Bronchial epithelial cell (primary cell): ENCODE measurements at regions not wholly inside any gene's neighbourhood (a gene's known extent, or its start where the extent isn't known, plus 50 kb on each side); places are given as distances from the start of the nearest gene placed in this dataset.

ENCODE experiments used
- DNase-seq: peaks from one replicate; pipeline ENCODE4 v3.0.0-alpha.2; 2010; ENCODE audit warnings: low read depth
- FAIRE-seq: peaks from 2 replicates; lab custom pipeline; 2011; peaks lifted over from hg19 to GRCh38; lab: Jason Lieb, UNC
- H3K27me3 ChIP-seq: 2 replicates; pipeline ENCODE4 v1.5.1; 2011; ENCODE audit warnings: low read length; ENCODE audit not compliant: control insufficient read depth, insufficient read depth
- H3K36me3 ChIP-seq: 2 replicates; pipeline ENCODE4 v1.5.1; 2011; ENCODE audit warnings: low read length; ENCODE audit not compliant: control insufficient read depth, insufficient read depth
- H3K4me3 ChIP-seq: 2 replicates; pipeline ENCODE4 v1.5.1; 2011; ENCODE audit warnings: mild to moderate bottlenecking, low read depth, low read length, control low read depth
- CTCF ChIP-seq: IDR thresholded peaks from 2 replicates; pipeline ENCODE4 v1.5.1; 2011; ENCODE audit warnings: mild to moderate bottlenecking, moderate library complexity, low read length, control low read depth, inconsistent platforms; ENCODE audit not compliant: insufficient read depth, severe bottlenecking

DNA sequence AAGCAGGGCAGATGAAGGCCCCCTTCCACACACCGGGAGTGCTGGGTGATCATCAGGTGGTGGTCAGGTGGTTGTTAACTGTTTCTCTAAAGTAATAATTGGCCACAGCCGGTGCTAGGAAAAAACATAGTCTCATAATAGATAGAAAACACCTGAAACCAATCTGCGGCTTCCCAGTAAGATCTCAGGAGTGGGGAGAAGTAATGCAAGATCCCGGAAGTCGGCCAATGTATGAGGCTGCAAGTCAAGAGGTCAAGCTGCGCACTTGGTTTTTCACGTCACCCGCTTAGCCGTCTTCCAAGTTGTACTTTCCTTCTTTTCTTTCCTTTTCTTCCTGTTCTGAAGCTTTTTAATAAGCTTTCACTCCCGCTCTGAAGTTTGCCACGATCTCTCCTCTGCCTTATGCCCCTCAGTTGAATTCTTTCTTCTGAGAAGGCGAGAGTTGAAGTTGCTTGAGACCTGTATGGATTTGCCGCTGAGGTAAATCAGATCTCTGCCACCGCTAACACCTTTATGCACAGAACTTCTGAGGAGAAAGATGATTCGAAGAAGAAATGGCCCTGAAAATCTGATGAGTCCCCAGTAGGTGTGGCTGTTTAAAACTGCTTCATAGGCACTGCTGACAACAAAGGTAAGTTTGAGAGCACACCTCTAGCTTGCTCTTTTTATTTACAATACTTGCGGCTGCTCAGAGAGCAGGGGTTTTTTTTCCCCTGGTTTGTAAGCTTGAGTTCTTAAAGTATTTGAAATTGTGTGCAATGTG lies 406.6 kb downstream of the FAM170A start:
- DNase-seq (no peak), FAIRE-seq (no peak)
- Histone ChIP-seq H3K4me3 (no peak overlapping the region), H3K27me3 (no peaks in the 10 kb centered on the region), H3K36me3 (no peaks in the 10 kb centered on the region)
- TF ChIP-seq CTCF: no peak

- Histone ChIP-seq H3K4me3 (no peak overlapping the region), H3K36me3 (no peaks in the 10 kb centered on the region), H3K27me3 (no peaks in the 10 kb centered on the region)
- FAIRE-seq (no peak), DNase-seq (no peak)
- TF ChIP-seq CTCF: no peak
Measured at GRCh38 chr5:120037451-120037850, 408.1 kb downstream of the FAM170A start.

DNA sequence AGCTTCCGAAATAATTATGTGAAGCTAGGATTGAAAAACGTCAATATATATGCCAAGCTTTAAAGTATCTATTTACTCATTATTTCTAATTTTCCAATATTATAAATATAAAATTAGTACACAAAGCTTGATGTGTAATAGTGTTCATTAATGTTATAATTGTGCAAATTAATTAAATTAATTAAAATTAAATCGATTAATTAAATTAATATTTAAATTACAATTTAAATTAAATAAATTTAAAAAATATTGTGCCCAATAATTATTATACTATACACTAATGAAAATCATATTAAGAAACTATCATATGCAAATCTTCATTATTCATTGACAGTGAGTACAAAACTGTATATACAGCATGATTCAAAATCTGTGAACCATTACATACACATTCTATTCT lies 409.8 kb downstream of the FAM170A start:
- no peak for FAIRE-seq

GRCh38 chr5:120043431-120043830 lies 414.1 kb downstream of the FAM170A start:
- FAIRE-seq (no peak), DNase-seq (no peak)
- Histone ChIP-seq H3K4me3 (no peak overlapping the region), H3K27me3 (no peaks in the 10 kb centered on the region), H3K36me3 (no peaks in the 10 kb centered on the region)
- TF ChIP-seq CTCF: no peak

More for the DNA sequence above, 409.8 kb downstream of the FAM170A start:
- DNase-seq: no peak
- Histone ChIP-seq H3K36me3 (no peaks in the 10 kb centered on the region), H3K4me3 (no peak overlapping the region), H3K27me3 (no peaks in the 10 kb centered on the region)
- no peak for TF ChIP-seq CTCF

DNA sequence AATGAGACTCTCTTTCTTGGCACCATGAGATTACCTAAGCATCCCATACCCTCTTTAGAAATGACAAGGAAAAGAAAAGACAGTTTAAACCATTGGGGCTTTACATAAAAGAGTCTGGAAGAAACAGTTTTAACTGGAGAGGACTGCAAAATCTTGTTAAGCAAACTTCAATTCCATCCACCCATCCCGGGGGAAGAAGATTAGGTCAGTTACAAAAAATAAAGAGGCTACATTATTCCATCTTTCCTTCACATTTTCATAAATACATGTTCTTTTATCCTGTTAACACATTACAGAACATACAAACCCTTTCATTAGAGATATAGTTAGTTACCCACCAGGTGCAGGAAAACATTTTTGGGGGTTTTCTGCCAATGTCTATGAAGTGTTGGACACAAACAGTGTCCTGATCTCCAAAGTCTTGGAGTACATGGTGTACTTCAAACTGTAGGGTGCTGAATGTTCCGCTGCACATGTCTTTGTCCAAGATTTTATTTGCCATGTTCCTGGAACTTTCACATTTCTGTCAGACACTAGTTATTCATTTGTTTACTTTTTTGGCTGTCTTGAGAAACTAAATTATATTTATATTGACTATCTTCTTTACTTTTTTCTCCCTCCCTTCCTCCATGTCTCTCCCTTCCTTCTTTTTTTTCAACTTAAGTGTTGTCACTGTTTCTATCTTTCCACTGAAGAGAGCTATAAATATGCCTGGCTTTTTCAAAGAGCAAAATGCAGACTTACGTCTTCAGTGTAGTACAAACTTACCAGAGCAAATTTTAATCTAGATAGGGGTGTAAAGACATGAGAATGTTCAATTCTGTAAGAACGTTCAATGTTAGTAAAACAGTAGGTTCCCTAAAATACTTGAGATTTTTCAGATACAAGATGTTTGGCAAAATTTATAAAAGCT lies 410.9 kb upstream of the PRR16 start:
- DNase-seq: no peak
- no peak overlapping the region for H3K4me3 ChIP-seq
- H3K36me3 ChIP-seq: no peaks in the 10 kb centered on the region
- no peak for TF ChIP-seq CTCF
- no peaks in the 10 kb centered on the region for H3K27me3 ChIP-seq
- no peak for FAIRE-seq
